Stimulated activated CD8-positive, alpha-beta memory T cell treated with anti-CD3 and anti-CD28 coated beads, Interleukin-7, amount 100 ng/mL, for 48 hours (primary cell): ENCODE measurements at regions not wholly inside any gene's neighbourhood (a gene's known extent, or its start where the extent isn't known, plus 50 kb on each side); places are given as distances from the start of the nearest gene placed in this dataset.
"Not testable (repeated sequence)": the region's sequence is repeated elsewhere in the genome, so short reads cannot be mapped to it uniquely, and the experiment has no call there.

Experiments used
- DNase-seq, 2 donors: peaks; one replicate each; pipeline ENCODE4 v3.0.0-alpha.2; 2020; ENCODE audit warnings: low read depth in 1 of 2; ENCODE audit errors: extremely low read depth in 1 of 2

DNA sequence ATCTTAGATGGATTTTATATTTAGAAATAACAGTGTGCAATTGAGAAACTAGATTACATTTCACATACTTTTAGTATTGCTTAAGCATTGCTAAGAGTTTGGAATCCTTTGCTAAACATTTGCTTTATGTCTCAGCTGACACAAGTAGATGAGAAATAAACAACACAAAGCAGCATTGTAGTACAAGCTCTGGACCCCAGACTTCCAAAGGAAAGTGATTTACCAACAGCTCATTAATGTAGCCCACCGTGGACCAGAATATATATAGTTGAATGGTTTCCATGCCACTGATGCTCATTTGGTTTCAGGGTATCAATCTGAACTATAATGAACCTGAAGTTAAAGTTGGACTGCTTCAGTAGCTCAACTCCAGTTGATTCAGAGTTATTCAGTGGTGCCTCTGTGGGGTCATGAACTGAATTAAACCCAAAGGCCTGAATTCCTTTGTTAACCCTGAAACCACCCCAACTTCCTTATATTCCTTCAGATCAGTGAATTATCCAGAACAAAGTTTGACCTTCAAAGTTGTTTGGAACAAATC, 132.1 kb upstream of the NEIL3 start:
- no peak for DNase-seq

DNA sequence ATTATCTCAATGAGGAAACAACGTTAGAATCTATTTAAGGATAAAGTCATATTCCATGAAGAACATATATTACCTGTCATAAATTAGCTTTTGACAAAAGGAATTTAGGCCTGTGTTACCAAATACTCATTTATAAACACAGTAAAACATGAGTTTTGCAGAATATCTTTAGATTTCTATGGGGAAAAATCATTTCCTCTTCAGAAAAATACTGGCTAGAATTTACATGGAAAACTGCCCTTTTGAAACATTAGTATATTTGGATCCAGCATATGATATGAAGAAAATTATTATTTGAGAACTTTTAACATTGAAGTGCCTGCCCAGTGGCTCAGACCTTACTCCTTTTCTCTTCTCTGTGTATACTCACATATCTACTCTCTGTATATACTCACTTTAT, 131.4 kb upstream of the NEIL3 start:
- no peak for DNase-seq

DNA sequence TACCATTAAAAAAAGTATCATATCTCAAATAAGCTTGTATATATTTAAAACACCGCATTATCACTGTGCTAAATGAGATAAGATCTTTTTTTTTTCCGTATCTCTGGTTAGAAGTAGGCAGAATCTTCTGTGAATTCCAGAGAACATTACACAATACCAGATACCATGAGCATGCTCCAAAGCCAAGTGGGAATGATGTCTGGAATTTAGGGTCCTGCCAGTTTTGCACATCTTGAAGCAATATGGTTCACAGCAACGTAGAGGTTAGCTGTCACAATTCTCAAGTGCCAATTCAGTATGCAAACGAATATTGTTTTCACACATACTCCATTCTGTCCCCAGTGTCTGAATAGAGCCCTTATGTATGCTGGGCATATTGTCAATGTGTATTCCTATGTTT, 127.5 kb upstream of the NEIL3 start:
- DNase-seq: no peak

DNA sequence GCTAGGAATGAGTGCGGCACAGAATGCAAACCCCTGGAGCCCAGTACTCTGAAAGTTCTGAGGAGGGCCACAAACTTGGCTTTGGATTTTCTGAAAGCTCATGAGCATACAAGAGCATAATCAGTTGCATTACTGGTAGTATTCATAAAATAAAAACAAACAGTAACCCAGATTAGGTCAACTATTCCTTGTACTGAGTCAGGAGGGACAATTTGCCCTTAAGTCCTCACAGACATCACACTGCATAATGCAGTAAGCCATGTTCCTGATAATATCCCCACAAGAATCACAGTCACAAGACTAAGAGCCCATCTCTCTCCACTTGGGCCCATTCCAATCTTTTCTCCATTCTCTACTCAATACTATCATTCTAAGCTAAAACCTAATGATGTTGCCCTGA, 126.9 kb upstream of the NEIL3 start:
- no peak for DNase-seq

DNA sequence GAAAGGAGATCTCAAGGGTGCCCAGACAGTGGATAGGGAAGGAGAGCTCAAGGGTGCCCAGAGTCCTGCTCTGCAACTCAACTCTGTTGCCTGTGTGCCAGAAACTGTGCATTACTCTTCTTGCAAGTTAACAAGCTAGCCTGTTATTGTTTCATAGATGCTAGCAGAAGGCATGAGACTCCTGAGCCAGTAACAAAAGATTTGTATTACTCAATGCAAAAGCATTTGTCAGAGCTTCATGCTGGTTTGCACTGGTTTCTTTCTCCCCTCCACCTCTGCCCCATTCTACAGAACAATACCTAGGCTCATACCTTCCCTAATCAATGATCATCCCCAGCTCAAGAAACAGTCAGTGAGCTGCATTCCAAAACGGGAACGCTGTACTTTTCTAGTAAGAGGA, 124.5 kb upstream of the NEIL3 start:
- DNase-seq: no peak

DNA sequence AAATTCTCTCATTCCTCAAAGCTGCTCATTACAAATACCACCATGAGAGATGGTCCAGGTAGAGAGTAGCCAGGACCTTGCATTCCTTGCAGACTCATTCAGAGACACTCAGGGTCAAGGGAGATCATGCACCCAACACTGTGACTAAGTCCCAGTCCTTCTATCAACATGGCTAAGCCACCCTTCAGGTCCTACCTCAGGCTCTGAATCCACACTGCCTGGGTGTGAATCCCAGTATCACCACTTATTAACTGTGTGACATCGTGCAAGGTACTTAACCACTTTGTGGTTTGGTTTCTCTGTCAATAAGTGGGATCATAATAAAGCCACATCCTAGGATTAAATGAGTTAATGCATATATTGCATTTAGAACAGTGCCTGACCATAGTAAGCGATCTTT, 124.1 kb upstream of the NEIL3 start:
- no peak for DNase-seq

DNA sequence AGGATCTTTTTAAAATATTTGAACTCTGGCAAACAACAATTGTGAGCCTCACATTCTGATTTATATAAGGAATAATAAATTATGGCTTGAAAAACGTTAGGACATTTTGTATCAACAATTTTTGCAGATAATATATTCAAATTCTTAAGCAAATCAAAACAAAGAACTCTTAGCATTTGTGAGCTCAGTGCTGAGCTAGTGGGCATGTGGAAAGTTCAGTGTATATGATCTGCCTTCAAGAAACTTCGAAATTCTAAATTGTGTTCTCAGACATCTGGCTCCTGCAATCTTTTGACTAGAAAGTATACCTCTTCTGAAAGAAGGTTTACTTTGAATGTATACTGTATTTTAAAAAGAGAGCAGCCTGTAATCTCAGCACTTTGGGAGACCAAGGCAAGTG, 122.3 kb upstream of the NEIL3 start:
- no peak for DNase-seq

DNA sequence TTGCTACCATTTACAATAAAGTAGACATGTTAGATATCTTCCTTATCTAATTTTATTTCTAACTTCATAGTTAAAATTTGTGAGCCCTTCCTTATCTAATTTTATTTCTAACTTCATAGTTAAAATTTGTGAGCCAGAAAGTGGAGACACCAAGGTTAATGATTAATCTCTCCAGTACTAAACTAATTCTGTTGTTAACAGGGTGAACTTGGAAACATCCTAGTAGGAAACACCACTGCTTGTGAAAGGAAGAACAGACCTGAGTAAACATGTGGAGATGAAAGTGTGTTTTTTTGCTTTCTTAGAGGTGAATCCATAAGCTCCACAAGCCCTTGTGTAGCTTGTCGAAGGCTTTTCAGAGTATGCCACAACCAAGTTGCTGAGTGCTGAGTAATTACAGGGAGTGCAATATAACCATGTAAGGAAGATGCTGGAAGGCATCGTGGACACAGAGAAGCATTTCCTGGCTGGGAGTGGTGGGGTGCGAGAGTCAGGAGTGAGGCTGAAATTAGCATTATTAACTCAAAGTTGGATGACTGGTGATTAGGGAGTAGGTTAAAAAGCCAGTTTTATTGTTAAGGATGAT, 118.6 kb upstream of the NEIL3 start:
- no peak for DNase-seq

DNA sequence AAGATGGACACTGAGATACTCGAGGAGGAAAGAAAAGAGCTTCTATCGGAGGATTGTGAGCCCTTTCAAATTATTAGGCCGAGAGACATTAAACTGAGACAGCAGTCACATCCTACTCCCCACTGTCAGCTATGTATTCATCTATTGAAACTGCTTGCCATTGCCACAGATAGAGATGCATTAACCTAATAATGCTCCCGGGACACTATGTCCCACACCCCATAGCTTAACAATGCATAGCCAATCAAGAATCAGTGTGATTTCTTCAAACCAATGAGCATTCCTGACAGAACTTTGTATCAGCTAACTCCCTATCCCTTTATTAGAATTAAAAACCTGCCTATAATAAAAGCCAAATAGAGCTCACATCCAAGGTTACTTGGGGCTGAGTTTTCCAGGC, 118.1 kb upstream of the NEIL3 start:
- DNase-seq: no peak

DNA sequence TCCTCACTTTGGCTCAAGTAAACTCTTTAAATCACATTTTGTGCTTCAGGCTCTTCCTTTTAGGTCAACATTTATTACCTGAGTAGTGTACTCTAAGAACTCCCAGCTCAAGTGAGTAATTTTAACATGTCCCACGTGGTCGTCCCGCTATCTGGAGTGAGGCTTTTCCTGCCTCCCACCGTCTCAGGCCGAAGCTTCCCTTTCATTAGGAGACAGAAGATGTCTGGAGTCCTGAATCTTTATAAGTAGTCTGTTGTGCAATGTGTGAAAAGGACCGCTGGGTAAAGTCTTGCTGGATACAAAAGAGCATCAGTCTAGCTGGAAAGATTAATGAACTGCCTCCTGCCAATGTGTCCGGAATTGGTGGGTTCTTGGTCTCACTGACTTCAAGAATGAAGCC, 117.7 kb upstream of the NEIL3 start:
- no peak for DNase-seq

DNA sequence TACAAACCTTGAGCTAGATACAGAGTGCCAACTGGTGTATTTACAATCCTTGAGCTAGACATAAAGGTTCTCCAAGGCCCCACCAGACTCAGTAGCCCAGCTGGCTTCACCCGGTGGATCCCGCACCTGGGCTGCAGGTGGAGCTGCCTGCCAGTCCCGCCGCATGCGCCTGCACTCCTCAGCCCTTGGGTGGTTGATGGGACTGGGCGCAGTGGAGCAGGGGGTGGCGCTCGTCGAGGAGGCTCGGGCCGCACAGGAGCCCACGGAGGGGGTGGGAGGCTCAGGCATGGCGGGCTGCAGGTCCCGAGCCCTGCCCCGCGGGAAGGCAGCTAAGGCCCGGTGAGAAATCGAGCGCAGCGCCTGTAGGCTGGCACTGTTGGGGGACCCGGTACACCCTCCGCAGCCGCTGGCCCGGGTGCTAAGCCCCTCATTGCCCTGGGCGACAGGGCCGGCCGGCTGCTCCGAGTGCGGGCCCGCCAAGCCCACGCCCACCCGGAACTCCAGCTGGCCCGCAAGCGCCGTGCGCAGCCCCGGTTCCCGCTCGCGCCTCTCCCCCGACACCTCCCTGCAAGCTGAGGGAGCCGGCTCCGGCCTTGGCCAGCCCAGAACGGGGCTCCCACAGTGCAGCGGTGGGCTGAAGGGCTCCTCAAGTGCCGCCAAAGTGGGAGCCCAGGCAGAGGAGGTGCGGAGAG, 116.5 kb upstream of the NEIL3 start:
- not testable (repeated sequence) for DNase-seq

DNA sequence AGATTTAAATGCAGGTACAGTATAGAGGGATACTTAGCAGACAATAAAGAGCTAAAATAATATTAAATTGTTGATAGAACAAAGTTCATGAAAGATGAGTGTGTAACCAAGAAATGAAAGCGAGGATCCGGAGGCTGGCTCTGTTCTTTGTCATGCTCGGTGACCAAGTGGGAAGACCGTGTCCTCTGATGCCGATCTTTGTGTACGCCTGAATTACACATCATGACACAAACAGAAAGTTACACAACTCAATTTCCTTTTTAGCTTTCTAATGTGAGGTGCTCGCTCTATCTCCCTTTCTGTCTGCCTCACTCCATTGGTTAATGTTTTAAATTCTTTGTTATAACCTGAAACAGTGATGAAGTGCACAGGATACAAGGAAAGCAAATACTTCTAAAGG, 114.8 kb upstream of the NEIL3 start:
- DNase-seq: no peak

DNA sequence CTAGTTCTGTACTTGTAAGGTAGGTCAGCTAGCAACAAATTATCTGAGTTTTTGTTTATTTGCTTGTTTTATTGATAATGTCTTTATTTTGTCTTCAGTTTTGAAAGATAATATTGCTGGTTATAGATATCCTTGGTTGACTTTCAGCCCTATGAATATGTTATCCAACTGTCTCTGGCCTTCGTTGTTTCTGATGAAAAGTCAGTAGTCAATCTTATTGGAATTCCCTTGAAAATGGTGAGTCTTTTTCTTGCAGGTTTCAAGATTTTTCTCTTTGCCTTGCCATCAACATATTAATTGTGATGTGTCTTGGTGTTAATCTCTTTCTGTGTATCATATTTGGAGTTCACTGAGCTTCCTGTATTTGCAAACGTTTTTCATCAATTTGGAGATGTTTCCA, 113.1 kb upstream of the NEIL3 start:
- no peak for DNase-seq

DNA sequence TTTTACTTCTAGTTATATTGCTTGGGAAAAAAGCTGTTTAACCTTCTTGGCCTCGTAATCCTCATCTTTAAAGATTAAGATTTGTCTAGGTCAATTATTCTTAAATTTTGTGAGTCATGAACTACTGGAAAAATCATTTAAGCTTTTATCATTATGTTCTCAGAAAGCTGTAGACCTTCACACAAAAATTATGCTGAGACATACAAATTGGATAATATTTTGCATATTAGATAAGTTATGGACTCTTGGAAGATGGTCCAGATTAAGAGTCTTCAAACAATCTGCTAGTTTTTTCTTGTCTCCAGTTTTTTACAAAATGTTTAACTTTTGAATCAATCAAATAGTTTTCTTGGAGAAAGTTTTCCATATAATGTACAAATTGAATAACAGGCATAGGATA, 108.1 kb upstream of the NEIL3 start:
- no peak for DNase-seq

DNA sequence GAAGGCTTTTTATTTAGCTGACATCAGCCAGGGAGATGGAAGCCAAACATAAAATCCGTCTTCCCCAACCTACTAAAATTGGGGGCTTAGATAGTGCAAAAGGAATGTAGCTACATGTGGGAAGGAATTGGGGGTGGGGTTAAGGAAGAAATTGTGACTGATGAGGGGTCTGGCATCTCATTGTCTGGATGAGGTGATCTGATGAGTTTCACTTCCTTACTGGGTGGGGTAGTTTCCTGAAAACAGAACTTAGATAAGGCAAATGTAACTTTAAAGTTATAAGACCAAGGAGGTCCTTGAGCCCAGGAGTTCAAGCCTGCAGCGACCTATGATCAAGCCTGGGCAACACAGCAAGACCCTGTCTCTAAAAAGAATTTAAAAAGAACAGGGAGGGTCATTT, 105.5 kb upstream of the NEIL3 start:
- DNase-seq: no peak

DNA sequence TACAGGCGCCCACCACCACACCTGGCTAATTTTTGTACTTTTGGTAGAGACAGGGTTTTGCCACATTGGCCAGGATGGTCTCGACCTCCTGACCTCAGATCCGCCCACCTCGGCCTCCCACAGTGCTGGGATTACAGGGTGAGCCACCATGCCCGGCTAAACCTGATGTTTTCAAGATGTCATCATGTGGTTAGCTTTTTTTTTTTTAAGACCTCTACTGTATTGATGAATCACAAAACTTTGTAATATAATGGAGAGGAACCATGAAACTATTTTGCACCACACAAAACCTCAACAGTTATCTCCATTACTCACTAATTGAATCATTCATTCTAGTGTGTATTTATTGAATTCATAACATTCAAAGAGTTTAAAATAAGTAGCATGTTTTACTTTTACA, 94.7 kb upstream of the NEIL3 start:
- DNase-seq: peak; percentile 30 to 39

DNA sequence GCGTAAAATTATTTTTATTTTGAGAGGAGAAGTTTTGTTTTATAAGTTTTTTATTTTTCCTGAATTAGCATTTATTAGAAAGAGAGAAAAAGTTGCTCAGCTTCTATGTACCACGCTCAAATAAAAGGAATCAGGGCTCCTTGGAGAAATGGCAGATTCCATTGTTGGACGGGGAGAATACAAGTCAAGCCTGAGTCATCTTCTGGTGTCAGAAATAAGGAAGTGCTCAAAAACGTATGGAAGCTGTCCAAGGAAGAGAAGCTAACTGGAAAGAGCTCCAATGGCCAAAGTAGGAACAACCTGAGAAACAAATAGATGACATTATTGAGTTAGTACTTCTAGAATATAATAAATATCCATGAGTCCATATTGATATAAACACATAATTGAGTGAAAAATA, 89.3 kb upstream of the NEIL3 start:
- no peak for DNase-seq

DNA sequence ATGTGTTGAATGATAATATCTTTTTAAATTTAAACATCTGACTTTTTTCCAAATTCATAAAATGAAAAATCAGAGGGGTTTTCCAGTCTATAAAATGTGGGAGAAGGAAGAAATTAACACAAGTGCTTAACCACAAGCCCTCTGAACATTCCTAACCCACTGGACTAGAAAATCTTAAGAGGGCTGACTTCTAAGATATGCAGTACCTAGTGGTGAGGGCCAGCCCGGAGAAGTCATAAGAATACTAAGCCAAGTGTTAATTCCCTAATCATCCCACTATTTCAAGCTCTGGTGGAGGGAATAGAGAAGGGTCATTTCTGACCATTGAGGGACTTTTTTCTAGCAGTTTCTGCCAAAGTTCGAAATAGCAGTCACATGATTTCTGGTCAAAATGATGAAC, 86.9 kb upstream of the NEIL3 start:
- DNase-seq: no peak

DNA sequence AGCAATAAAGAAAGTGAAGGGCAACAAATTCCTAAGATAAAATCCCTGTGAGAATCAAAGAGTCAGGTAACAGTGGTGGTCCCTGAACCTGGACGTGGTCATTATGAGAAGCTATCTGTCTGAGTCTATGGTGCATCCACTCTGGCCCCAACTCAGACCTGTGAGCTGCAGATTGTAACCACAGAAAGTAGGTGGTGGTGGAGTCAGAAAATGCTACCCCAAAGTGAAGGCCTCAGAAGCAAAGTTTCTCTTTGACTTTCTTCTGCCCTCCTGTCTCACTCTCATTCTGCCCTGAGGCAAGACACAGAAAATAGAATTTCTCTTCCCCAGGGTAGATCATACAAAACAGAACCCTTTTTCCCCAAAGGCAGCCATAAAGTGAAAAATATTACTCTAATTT, 84.1 kb upstream of the NEIL3 start:
- no peak for DNase-seq

DNA sequence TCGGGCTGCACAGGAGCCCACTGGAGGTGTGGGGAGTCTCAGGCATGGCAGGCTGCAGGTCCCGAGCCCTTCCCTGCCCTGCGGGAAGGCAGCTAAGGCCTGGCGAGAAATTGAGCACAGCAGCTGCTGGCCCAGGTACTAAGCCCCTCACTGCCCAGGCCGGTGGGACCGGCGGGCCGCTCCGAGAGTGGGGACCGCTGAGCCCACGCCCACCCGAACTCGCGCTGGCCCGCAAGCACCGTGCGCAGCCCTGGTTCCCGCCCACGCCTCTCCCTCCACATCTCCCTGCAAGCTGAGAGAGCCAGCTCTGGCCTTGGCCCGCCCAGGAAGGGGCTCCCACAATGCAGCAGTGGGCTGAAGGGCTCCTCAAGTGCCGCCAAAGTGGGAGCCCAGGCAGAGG, 82.0 kb upstream of the NEIL3 start:
- DNase-seq: no peak

DNA sequence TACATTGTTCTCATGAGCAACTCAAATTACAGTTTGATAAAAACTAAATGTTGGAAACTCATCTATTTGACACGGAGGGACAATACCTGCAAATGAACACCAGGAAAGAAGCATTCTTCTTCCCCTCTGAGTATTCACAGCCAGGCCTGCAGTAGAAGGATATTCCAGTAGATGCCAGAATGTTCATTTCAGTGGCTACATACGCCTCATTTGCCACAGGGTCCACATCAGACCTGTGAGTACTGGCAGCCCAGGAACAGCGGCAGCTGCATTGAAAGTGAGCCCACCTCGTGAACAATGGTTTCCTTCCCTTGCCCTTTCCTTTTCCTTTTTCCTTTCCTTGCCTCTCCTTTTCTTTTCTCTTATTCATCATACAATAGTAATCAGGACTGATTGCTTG, 81.1 kb upstream of the NEIL3 start:
- DNase-seq: no peak

DNA sequence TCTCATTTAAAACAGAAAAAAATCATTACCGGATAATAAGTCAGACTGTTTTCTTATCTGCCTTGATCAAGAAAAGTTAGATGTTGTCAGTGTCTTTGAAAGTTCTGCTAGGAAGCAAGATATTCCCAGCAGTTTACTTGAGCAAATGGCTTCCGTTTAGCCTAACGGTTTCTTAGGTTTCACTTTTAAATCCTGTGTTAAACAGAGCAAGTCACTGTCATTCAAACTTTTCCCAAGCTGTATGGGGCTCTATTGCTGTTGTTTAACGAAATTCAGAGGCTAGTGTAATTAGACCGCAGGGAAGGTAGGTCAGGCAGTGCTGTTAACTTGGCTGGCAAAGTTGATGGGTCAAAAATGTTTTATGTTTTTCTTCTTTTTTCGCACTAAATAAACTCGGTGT, 80.3 kb upstream of the NEIL3 start:
- no peak for DNase-seq

DNA sequence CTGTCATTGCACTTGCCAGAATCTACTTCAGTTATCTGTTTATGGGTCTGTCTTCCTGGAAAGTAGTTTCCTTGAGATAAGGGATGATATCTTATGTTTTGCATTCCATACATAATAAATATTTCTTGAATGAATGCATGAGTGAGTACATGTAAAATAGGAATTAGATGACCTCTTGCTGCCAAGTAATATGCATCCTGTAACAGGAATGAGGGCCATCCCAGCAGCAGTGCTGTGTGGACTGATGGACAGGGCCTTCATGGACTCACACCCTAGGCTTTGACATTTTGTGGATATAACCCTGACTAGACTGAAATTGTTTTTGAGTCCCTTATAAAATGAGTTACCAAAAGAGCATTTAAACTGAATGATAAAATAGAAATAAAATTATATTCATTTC, 77.2 kb upstream of the NEIL3 start:
- no peak for DNase-seq
